GM12872 (cell line): ENCODE measurements at regions not wholly inside any gene's neighbourhood (a gene's known extent, or its start where the extent isn't known, plus 50 kb on each side); places are given as distances from the start of the nearest gene placed in this dataset.

Source experiments
- TF ChIP-seq, protein P1 (sequence below): IDR thresholded peaks from 3 replicates; pipeline ENCODE4 v1.5.1; 2011; ENCODE audit warnings: low read depth, mild to moderate bottlenecking, low read length, moderate library complexity; ENCODE audit not compliant: insufficient read depth

DNA sequence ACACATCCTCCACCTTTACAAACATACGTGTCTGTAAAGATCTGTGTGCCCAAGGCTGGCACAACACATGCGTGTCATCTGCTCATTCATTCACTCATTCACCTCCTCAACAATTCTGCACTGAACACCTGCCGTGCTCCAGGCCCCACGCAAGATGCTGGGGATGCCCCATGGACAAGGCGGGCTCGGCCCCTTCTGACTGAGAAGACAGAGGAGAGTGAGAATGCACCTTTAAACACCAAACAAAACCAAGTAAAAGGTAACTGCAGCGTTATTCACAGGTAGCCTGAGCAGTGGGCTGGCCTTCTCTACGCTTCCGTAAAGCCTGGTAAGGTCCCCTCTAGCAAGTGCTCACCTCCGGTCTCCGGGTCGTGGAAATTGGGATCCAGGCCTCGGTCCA, 142.8 kb downstream of the SHANK2 start:
- TF ChIP-seq, protein P1, sequence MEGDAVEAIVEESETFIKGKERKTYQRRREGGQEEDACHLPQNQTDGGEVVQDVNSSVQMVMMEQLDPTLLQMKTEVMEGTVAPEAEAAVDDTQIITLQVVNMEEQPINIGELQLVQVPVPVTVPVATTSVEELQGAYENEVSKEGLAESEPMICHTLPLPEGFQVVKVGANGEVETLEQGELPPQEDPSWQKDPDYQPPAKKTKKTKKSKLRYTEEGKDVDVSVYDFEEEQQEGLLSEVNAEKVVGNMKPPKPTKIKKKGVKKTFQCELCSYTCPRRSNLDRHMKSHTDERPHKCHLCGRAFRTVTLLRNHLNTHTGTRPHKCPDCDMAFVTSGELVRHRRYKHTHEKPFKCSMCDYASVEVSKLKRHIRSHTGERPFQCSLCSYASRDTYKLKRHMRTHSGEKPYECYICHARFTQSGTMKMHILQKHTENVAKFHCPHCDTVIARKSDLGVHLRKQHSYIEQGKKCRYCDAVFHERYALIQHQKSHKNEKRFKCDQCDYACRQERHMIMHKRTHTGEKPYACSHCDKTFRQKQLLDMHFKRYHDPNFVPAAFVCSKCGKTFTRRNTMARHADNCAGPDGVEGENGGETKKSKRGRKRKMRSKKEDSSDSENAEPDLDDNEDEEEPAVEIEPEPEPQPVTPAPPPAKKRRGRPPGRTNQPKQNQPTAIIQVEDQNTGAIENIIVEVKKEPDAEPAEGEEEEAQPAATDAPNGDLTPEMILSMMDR, result no peak

DNA sequence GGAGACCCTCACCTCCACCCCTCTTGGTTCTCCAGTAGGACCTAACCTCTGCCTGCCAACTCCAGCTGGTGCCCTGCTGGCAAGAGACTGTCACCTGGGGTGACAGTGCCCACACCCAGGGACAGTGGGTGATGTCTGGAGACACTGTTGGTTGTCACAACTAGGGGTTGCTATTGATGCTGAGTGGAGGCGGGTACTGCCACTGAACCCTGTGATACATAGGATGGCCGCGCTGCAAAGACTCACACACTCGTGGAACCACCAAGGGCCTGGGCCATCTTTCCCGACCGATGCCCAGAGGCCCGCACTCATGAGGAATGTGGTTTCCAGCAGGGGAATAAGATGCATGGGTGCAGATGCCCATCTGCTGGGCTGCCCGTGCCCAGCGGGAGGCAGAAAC, 143.2 kb downstream of the SHANK2 start:
- TF ChIP-seq, protein P1, result no peak

DNA sequence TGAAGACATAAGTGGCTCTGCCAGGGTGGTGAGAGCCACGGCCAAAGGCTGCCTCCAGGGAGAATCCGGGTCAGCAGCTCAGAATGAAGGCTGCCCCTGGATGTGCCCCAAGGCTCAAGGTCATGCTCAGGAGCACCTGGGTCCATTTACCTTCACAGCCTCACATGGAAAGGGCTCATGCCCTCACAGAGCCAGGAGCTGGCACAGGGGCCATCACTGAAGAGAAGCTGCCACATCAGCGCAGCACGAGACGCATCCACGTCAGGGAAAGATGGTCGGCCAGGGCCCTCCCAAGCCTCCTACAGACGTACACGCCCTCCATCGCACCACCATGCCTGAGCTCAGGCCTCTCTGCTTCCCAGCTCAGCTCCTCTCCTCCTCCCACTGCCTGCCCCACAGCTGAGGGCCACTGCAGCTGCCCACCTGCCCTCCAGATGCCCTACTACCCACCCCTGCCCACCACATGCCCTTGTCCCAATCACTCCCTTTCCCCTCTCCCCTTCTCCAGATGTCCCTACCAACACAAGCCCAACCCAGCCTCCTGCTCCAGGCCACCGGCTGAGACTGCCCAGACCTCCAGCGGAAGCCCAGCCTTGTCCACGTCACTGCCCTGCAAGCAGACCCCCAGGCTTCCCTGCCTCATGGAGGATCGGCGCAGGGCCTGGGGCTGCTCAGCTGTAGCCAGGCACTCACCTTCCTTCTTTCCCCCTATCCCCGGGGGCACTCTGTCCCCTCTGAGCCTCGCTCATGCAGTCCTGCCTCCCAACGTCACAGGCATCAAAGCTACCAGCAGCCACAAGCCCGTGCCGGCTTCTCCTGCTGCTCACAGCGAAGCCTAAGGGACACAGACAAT, 144.1 kb downstream of the SHANK2 start:
- TF ChIP-seq, protein P1, result no peak

DNA sequence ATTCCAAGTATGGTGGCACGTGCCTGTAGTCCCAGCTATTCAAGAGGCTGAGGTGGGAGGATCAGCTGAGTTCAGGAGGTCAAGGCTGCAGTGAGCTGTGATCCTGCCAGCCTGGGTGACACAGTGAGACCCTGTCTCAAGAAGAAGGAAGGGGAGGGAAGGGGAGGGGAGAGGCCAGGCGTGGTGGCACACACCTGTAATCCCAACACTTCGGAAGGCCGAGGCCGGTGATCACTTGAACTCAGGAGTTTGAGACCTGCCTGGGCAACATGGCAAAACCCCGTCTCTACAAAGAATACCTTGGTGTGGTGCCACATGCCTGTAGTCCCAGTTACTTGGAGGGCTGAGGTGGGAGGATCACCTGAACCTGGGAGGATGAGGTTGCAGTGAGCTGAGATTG, 145.7 kb downstream of the SHANK2 start:
- TF ChIP-seq, protein P1, result no peak

DNA sequence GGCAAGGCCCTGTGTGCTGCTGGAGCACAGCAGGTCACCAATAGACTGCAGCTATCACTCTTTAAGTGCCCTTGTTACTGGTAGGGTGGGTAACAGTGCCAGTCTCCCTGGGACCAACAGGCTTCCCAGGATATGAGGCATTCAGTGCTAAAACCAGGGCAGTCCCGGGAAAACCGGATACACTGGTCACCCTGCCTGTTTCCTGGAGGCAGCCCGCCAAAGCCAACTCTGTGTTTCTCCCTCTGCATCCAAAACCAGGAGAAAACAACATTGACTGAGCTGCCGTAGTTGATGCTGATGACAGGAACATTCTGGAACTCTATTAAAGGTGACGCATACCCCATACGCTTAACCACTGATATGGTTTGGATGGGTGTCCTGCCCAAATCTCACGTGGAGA, 149.1 kb downstream of the SHANK2 start:
- TF ChIP-seq, protein P1, result no peak

DNA sequence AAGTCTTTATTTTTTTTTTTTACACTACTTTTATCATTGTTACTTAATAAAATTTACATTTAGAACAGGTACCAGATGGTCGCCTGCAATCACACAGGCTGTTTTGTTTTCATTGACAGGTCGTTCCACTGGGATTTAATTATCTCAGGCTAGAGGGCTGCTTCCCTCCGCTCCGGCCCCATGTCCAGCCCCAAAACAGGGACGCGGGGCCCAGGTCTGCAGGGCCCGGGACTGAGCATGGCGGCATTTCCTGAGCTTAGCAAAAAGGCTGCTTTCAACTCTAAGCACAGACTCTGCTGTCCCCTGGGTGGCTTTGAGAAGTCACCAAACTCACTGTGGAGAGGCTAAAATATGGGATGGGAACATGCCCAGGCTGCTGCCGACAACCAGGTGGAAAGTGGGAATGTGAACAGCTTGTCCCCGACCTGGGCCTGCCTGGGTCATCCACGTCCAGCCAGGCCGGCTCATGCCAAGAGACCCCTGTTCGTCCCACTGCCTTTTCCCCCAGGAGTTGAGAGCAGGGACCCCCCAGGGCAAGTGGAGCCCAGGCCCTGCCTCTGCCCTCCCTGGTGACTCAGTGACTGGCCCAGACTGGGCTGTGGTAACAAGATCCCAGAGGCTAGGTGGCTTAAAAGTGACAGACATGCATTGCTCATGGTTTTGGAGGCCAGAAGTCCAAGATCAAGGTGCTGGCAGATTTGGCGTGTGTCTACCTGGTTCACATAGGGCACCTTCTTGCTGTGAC, 150.0 kb downstream of the SHANK2 start:
- TF ChIP-seq, protein P1, result no peak

DNA sequence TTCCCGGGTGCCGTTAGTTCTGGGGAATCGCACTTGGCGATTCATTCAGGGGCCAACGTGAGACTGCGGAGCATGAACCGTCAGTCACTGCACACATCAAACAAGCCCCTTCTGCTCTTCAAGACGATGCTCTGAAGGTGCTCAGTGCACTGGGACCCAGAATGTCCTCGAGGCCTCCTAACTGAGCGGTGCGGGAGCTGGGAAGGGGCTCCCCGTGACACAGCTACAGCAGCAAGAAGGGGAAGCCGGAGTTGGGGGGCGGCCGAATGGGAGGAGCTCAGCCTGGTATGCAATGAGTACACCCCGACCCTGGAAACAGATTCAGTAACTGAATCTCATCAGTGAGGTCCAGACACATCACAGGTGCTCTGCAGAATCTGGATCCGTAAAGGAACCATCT, 150.8 kb downstream of the SHANK2 start:
- TF ChIP-seq, protein P1, result no peak
